Suprapubic skin (tissue), 4 donors: ENCODE measurements at regions not wholly inside any gene's neighbourhood (a gene's known extent, or its start where the extent isn't known, plus 50 kb on each side); places are given as distances from the start of the nearest gene placed in this dataset.

ENCODE experiments used
- DNase-seq, 2 donors: peaks; one replicate each; pipeline ENCODE4 v3.0.0-alpha.2; 2019; ENCODE audit warnings: low spot score in 2 of 2
- H3K27ac ChIP-seq: fragments of 200-600 bp; sonication (generic); one replicate; pipeline ENCODE4 v1.5.1; 2019
- H3K27me3 ChIP-seq: fragments of 200-600 bp; sonication (generic); one replicate; pipeline ENCODE4 v1.5.1; 2019
- H3K36me3 ChIP-seq: fragments of 200-600 bp; sonication (generic); one replicate; pipeline ENCODE4 v1.5.1; 2019
- H3K4me1 ChIP-seq: fragments of 200-600 bp; sonication (generic); one replicate; pipeline ENCODE4 v1.5.1; 2019
- H3K4me3 ChIP-seq: fragments of 200-600 bp; sonication (generic); one replicate; pipeline ENCODE4 v1.5.1; 2019; ENCODE audit warnings: mild to moderate bottlenecking
- H3K9me3 ChIP-seq: fragments of 200-600 bp; sonication (generic); one replicate; pipeline ENCODE4 v1.5.1; 2019
- EP300 ChIP-seq: sonication (generic); formaldehyde crosslinking; IDR thresholded peaks from one replicate; pipeline ENCODE4 v1.6.1; 2017; ENCODE audit warnings: antibody characterized with exemption
- POLR2A ChIP-seq, 2 donors: fragments of 450-650 bp; IDR thresholded peaks; one replicate each; pipeline ENCODE4 v1.6.1; 2017; ENCODE audit warnings: antibody characterized with exemption in 2 of 2, mild to moderate bottlenecking in 2 of 2, moderate library complexity in 2 of 2
- POLR2AphosphoS5 ChIP-seq, 3 donors: sonication (generic); formaldehyde crosslinking; IDR thresholded peaks; one replicate each; pipeline ENCODE4 v1.6.1; 2017; ENCODE audit warnings: antibody characterized with exemption in 3 of 3
- WGBS: methylation state at CpG from one replicate; pipeline ENCODE4 v1.1.5; 2018; 5-methylcytosine and 5-hydroxymethylcytosine counted together
- TF ChIP-seq, protein P1 (sequence below), 2 donors: fragments of 200-600 bp in 1 of 2; fragments of 450-650 bp in 1 of 2; sonication (generic) in 1 of 2; IDR thresholded peaks; one replicate each; pipeline ENCODE4 v1.5.1; 2016 to 2019; ENCODE audit warnings: antibody characterized with exemption in 2 of 2, mild to moderate bottlenecking in 1 of 2, moderate library complexity in 1 of 2

DNA sequence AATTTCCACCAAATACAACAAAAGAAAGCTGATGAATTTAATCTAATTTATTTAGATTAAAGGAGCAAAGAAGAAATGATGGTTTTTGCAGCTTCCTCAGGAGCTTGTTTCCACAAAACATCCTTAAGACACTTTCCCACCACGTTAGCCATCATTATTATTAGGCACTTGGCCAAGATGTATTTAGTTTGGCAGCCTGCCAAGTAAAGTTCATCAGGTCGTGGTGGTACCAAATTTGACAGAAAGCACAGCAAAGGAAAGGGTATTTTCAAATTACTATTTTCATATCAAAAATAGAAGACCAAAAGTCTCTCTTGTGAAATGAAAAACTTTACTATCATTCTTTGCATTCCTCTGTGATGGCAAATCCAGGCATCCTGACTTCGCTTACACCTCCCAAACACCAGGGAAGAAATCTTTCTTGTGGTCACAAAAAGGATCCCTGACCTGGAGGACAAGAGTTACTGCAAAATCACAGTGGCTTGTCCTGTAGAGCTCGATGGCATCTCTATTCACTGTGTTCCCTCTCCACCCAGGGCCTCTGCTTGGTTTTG, 123.1 kb upstream of the INHBA start:
- WGBS = 41% methylated on average over 4 of the region's 4 CpGs
- H3K27ac ChIP-seq = no peak overlapping the region
- TF ChIP-seq, protein P1, sequence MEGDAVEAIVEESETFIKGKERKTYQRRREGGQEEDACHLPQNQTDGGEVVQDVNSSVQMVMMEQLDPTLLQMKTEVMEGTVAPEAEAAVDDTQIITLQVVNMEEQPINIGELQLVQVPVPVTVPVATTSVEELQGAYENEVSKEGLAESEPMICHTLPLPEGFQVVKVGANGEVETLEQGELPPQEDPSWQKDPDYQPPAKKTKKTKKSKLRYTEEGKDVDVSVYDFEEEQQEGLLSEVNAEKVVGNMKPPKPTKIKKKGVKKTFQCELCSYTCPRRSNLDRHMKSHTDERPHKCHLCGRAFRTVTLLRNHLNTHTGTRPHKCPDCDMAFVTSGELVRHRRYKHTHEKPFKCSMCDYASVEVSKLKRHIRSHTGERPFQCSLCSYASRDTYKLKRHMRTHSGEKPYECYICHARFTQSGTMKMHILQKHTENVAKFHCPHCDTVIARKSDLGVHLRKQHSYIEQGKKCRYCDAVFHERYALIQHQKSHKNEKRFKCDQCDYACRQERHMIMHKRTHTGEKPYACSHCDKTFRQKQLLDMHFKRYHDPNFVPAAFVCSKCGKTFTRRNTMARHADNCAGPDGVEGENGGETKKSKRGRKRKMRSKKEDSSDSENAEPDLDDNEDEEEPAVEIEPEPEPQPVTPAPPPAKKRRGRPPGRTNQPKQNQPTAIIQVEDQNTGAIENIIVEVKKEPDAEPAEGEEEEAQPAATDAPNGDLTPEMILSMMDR (IDR thresholded peaks at IDR 0.05) = no peak
- TF ChIP-seq POLR2A (IDR thresholded peaks at IDR 0.05) (no peak), EP300 (no peak), POLR2AphosphoS5 (IDR thresholded peaks at IDR 0.05) (no peak)
- no peaks in the 10 kb centered on the region for H3K4me1 ChIP-seq
- no peak overlapping the region for H3K4me3 ChIP-seq
- DNase-seq = no peak
- H3K27me3 ChIP-seq = no peaks in the 10 kb centered on the region
- H3K9me3 ChIP-seq = peaks cover 1% of the 10 kb centered on the region
- no peaks in the 10 kb centered on the region for H3K36me3 ChIP-seq

DNA sequence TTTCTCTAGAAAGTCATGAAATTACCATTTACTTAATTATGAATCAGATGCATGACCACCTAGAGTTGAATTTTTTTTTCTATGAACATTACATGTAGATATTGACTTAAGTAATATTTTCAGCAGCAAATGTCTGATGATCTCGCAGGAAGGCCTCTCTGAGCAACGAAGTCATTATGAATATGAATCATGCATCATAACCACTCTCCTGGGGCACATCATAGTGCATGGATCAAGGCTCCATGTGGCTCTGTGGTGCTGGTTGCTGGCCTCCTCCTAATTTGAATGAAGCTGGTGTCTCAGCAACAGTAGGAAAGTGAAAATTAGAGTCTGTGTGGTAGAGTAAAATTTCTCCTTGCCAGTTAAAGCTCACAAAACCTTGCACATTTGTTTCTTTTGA, 121.4 kb upstream of the INHBA start:
- H3K27ac ChIP-seq = no peak overlapping the region
- H3K27me3 ChIP-seq = no peaks in the 10 kb centered on the region
- H3K4me3 ChIP-seq = no peak overlapping the region
- no peaks in the 10 kb centered on the region for H3K4me1 ChIP-seq
- H3K9me3 ChIP-seq = no peaks in the 10 kb centered on the region
- WGBS = 40% methylated on average over 2 of the region's 2 CpGs
- H3K36me3 ChIP-seq = no peaks in the 10 kb centered on the region
- TF ChIP-seq POLR2A (IDR thresholded peaks at IDR 0.05) (no peak), EP300 (no peak), POLR2AphosphoS5 (IDR thresholded peaks at IDR 0.05) (no peak)
- TF ChIP-seq, protein P1 (IDR thresholded peaks at IDR 0.05) = no peak
- DNase-seq = no peak

DNA sequence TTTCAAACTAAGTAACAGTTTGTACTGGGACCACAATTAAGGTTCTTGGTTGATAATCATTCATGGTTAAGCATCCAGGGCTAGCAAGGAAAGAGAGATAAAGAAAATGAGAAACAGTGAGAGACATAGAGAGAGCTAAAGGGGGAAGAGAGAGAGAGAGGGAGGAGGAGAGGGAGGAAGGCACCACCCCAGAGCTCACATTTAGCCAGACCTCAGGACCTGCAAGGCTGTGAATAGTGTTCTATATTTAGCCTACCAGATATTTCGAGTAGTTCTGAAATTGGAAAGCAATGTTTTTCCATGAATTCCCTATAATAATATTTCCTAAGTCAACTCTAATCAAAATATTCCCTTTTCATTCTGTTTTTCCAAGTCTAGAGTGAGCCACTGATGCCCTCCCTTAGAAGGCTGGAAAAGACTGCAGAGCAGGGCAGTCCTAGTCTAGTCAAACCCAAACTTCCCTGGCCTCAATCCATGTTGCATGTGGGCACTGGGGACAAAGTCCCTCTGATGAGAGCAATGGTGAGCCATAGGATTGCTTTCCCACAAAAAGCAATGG, 119.4 kb upstream of the INHBA start:
- WGBS = 47% methylated on average over 1 of the region's 1 CpG
- Histone ChIP-seq H3K36me3 (no peaks in the 10 kb centered on the region), H3K9me3 (no peaks in the 10 kb centered on the region), H3K27ac (no peak overlapping the region), H3K4me1 (no peaks in the 10 kb centered on the region), H3K4me3 (no peak overlapping the region), H3K27me3 (no peaks in the 10 kb centered on the region)
- TF ChIP-seq, protein P1 (IDR thresholded peaks at IDR 0.05) = no peak
- TF ChIP-seq EP300 (no peak), POLR2A (IDR thresholded peaks at IDR 0.05) (no peak), POLR2AphosphoS5 (IDR thresholded peaks at IDR 0.05) (no peak)
- no peak for DNase-seq

DNA sequence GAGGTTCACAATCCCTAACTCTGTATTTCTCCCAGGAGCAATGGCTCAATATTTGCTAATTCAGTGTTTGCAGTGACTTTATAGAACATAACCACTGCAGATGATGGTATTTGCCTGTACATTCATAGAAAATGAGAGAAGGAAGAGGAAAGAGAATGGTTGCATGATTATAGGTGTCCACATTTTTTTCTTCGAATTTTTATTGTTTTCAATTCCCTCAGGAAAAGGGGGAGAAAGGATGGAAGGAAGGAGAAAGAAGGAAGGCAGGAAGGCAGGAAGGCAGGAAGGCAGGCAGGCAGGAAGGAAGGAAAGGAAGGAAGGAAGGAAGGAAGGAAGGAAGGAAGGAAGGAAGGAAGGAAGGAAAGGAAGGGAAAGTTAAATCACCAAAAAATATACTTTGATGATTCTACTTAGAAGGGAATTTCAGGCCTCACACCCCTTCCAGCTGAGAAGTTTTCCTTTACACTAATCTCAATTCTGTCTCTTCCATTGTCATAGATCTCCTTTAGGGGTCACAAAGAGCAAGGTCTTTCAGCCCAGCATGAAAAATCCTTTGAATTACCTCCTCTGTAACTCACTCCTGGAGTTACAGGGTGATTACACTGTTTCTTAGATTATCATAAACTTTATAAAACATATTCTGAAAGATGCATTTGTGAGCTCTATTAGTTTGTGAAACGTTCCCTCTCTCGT, 118.8 kb upstream of the INHBA start:
- Histone ChIP-seq H3K27ac (no peak overlapping the region), H3K27me3 (no peaks in the 10 kb centered on the region), H3K9me3 (no peaks in the 10 kb centered on the region), H3K4me1 (no peaks in the 10 kb centered on the region), H3K36me3 (no peaks in the 10 kb centered on the region), H3K4me3 (no peak overlapping the region)
- TF ChIP-seq, protein P1 (IDR thresholded peaks at IDR 0.05) = no peak
- no peak for TF ChIP-seq POLR2AphosphoS5 (IDR thresholded peaks at IDR 0.05)
- no peak for TF ChIP-seq EP300
- DNase-seq = no peak
- 76% methylated on average over 3 of the region's 3 CpGs for WGBS

DNA sequence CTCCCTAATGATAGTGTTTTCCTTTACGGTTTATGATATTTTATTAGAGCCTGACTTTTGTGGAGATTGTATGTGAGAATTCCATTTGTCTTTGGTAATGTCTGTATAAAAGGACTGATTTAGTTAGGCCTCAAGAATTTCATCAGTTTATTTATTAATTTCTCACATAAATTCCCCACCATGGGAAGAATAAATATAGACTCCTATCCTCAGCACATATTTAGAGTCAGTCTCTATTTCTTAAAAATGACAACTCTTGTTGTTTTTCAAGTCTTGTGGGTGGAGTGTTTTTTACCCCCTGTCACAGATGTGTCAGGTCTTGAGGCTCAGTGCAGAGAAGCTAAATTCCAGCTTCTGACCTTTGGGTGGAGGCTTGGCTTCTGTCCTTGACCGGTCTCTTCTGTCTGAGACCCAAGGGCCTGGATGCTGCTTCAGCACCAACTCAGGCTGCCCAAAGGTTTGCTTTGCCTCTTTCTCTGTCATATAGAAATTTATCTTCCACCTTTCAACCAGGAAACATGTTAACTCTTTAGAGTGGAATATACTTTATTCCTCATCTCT, 117.3 kb upstream of the INHBA start:
- no peak for TF ChIP-seq POLR2AphosphoS5 (IDR thresholded peaks at IDR 0.05)
- TF ChIP-seq POLR2A (IDR thresholded peaks at IDR 0.05) = no peak
- TF ChIP-seq, protein P1 (IDR thresholded peaks at IDR 0.05) = no peak
- TF ChIP-seq EP300 = no peak
- no peaks in the 10 kb centered on the region for H3K36me3 ChIP-seq
- H3K27me3 ChIP-seq = no peaks in the 10 kb centered on the region
- DNase-seq = no peak
- no peaks in the 10 kb centered on the region for H3K4me1 ChIP-seq
- 84% methylated on average over 2 of the region's 2 CpGs for WGBS
- H3K4me3 ChIP-seq = no peak overlapping the region
- H3K27ac ChIP-seq = no peak overlapping the region
- no peaks in the 10 kb centered on the region for H3K9me3 ChIP-seq
